HepG2 (cell line): ENCODE measurements at regions not wholly inside any gene's neighbourhood (a gene's known extent, or its start where the extent isn't known, plus 50 kb on each side); places are given as distances from the start of the nearest gene placed in this dataset.

Experiments used
- ATAC-seq: fragments of 200-7000 bp; cut with Tn5 transposase; 3 replicates; pipeline ENCODE4 v1.9.1; 2020; ENCODE audit warnings: mild to moderate bottlenecking, moderate library complexity
- BruUV-seq: library from RNA; stranded (reverse); fragments of 400-500 nt; replicated peaks from 2 replicates; lab custom pipeline; 2021; lab: Mats Ljungman, UMichigan
- CTCF ChIA-PET: fragments of 300-600 bp; formaldehyde crosslinking; extraction: SDS; loops from one replicate; lab custom pipeline; 2021; ENCODE audit warnings: low total read pairs, inconsistent platforms, low intra/inter-chr PET ratio; lab: Yijun Ruan, JAX
- POLR2A ChIA-PET: fragments of 350-600 bp; sonication (Branson Sonifier 250); formaldehyde crosslinking; loops from one replicate; lab custom pipeline; 2020; ENCODE audit warnings: antibody characterized with exemption, inconsistent platforms; lab: Yijun Ruan, JAX
- DNase-seq: peaks from one replicate; pipeline ENCODE4 v3.0.0-alpha.2; 2015; ENCODE audit warnings: low spot score
- FAIRE-seq: peaks from 3 replicates; lab custom pipeline; 2011; peaks lifted over from hg19 to GRCh38; lab: Jason Lieb, UNC
- H2AFZ ChIP-seq: one replicate; pipeline ENCODE4 v1.6.1; 2011; ENCODE audit warnings: low read length, inconsistent platforms
- H3K27ac ChIP-seq: fragments of 300-600 bp; 3 replicates; pipeline ENCODE4 v1.8.0; 2011; ENCODE audit warnings: mixed run types, mild to moderate bottlenecking, mixed read lengths, low read length, inconsistent platforms; ENCODE audit not compliant: insufficient read depth; ENCODE audit errors: extremely low read length
- H3K27me3 ChIP-seq, 2 experiments: fragments of 200-600 bp in 1 of 2; 2 replicates in 1 of 2; 3 replicates in 1 of 2; pipeline versions ENCODE4 v1.6.0 to v1.8.0; 2011; ENCODE audit warnings: low read length in 2 of 2, mild to moderate bottlenecking in 2 of 2, moderate library complexity in 2 of 2, inconsistent platforms in 1 of 2; ENCODE audit not compliant: insufficient read depth in 2 of 2, control insufficient read depth in 1 of 2
- H3K36me3 ChIP-seq, 2 experiments: fragments of 200-600 bp in 1 of 2; replicated peaks in 1 of 2; 2 replicates in 1 of 2; 3 replicates in 1 of 2; pipeline versions ENCODE4 v1.5.1 to v1.8.0; 2011; ENCODE audit warnings: low read length in 2 of 2, inconsistent platforms in 1 of 2; ENCODE audit not compliant: insufficient read depth in 2 of 2, control insufficient read depth in 1 of 2
- H3K4me1 ChIP-seq: 2 replicates; pipeline ENCODE4 v1.5.1; 2012; ENCODE audit warnings: low read length, inconsistent platforms; ENCODE audit not compliant: insufficient read depth
- H3K4me2 ChIP-seq: 2 replicates; pipeline ENCODE4 v1.6.0; 2011; ENCODE audit warnings: low read depth, low read length, inconsistent platforms
- H3K4me3 ChIP-seq, 3 experiments: fragments of 200-600 bp in 1 of 3; sonication (generic), shearing (Covaris generic) in 1 of 3; replicated peaks in 1 of 3; 2 replicates each; pipeline ENCODE4 v1.5.1; 2011 to 2016; ENCODE audit warnings: low read length in 3 of 3, inconsistent platforms in 2 of 3, low read depth in 2 of 3, mild to moderate bottlenecking in 2 of 3, control low read depth in 1 of 3, mixed read lengths in 1 of 3; ENCODE audit not compliant: insufficient read depth in 1 of 3
- H3K79me2 ChIP-seq: one replicate; pipeline ENCODE4 v1.6.1; 2011; ENCODE audit warnings: low read length, inconsistent platforms; ENCODE audit not compliant: insufficient read depth
- H3K9ac ChIP-seq: 2 replicates; pipeline ENCODE4 v1.6.0; 2011; ENCODE audit warnings: mild to moderate bottlenecking, low read depth, low read length, inconsistent platforms; ENCODE audit not compliant: insufficient read depth
- H3K9me3 ChIP-seq: 2 replicates; pipeline ENCODE4 v1.5.1; 2012; ENCODE audit warnings: mild to moderate bottlenecking, low read length
- H4K20me1 ChIP-seq: 2 replicates; pipeline ENCODE4 v1.6.0; 2011; ENCODE audit warnings: inconsistent platforms, mild to moderate bottlenecking, low read length, moderate library complexity; ENCODE audit not compliant: insufficient read depth
- HOXA7 ChIP-seq: sonication (generic); formaldehyde crosslinking; IDR thresholded peaks from 2 replicates; pipeline ENCODE4 v1.8.1; 2022; ENCODE audit warnings: mild to moderate bottlenecking, missing genetic modification reagents, moderate library complexity
- SAFB2 ChIP-seq: sonication (generic); formaldehyde crosslinking; IDR thresholded peaks from 2 replicates; pipeline ENCODE4 v1.5.1; 2020; ENCODE audit warnings: missing genetic modification reagents, low read depth, mild to moderate bottlenecking, borderline replicate concordance
- TBX2 ChIP-seq: sonication (generic); formaldehyde crosslinking; IDR thresholded peaks from 2 replicates; pipeline ENCODE4 v1.5.0; 2020; ENCODE audit warnings: missing genetic modification reagents, mild to moderate bottlenecking, borderline replicate concordance
- TSC22D2 ChIP-seq: sonication (generic); formaldehyde crosslinking; IDR thresholded peaks from 2 replicates; pipeline ENCODE4 v1.5.1; 2020; ENCODE audit warnings: missing genetic modification reagents, mild to moderate bottlenecking, borderline replicate concordance
- ZNF292 ChIP-seq: sonication (generic); formaldehyde crosslinking; IDR thresholded peaks from 2 replicates; pipeline ENCODE4 v1.8.1; 2022; ENCODE audit warnings: mild to moderate bottlenecking, low read depth, missing genetic modification reagents, borderline replicate concordance
- ZNF451 ChIP-seq: sonication (generic); formaldehyde crosslinking; IDR thresholded peaks from 2 replicates; pipeline ENCODE4 v1.5.0; 2020; ENCODE audit warnings: mild to moderate bottlenecking, missing genetic modification reagents
- ZNF468 ChIP-seq: sonication (generic); formaldehyde crosslinking; IDR thresholded peaks from 2 replicates; pipeline ENCODE4 v1.8.0; 2022; ENCODE audit warnings: mild to moderate bottlenecking, moderate library complexity, missing genetic modification reagents
- ZSCAN20 ChIP-seq: sonication (generic); formaldehyde crosslinking; IDR thresholded peaks from 2 replicates; pipeline ENCODE4 v1.4.0; 2020; ENCODE audit warnings: missing genetic modification reagents, mild to moderate bottlenecking, borderline replicate concordance
- WGBS: methylation state at CpG from one replicate; pipeline ENCODE4 v1.1.6; 2017; ENCODE audit warnings: low lambda C conversion rate; 5-methylcytosine and 5-hydroxymethylcytosine counted together
- in situ Hi-C: cut with HindIII; loops from 2 replicates; pipeline ENCODE4 v1.10.0; 2017; ENCODE audit warnings: low pct_unique_long_range_greater_than_20kb; ENCODE audit not compliant: extremely low pct_ligation_motif_present
- intact Hi-C: fragments of 100-400 bp; cut with micrococcal nuclease; formaldehyde crosslinking; loops from one replicate; pipeline ENCODE4 v1.10.0; 2022; ENCODE audit not compliant: unreplicated experiment
- TF ChIP-seq, protein P1 (sequence below), 2 experiments: fragments of 450-650 bp in 1 of 2; sonication (generic) in 1 of 2; formaldehyde crosslinking in 1 of 2; IDR thresholded peaks; 2 replicates each; pipeline versions ENCODE4 v1.6.1 to v1.8.0; 2016 to 2022; ENCODE audit warnings: antibody characterized with exemption in 1 of 2, mild to moderate bottlenecking in 1 of 2, missing genetic modification reagents in 1 of 2

DNA sequence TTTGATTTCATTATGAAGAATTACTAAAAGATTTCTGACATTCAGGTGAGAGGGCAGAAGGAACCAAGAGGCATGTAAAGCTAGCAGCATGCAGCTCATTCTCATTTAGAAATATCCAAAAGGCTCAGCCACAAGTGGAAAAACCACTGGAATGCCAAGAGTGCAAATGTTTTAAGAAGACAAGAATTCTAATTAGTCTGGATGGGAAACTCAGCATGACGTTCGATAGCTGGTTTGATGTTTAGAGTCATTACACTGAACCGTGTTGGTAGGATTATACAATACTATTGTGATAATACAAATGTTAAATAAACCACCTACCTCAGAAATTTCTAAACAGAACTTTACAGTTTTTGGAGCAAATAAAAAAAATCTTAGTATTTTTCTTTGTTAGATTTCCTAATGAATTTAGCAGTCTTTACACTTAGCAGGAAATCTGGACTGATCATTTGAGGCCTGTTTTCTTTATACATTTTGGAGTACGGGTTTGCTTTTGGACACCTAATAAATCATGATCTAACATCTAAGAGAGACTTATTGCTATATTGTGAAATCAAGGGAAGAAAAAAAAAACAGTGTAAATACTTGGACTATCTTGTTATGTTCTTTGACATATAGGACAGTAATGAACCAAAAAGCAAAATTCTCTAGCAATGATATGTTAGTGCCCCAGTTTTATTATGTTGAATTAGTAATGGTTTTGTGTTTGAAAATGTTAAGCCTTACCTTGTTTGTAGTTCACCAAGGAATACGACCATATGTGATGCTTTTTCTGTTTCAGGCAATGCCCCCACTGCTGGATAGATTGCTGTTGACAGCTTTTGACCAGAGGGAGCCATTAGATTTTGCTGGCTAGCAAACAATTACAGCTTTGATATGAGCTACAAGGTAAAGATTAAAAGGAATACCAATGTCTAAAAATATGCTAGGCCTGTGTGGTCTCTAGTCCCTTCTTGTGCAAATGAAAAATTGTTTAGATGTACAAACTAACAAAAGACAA is 354.1 kb upstream of the SEMA3A start:
- no peak overlapping the region for H2AFZ ChIP-seq
- intact Hi-C loops (no loop called here), in situ Hi-C loops (no loop called here)
- H3K36me3 ChIP-seq = no peaks in the 10 kb centered on the region
- H3K4me1 ChIP-seq = no peaks in the 10 kb centered on the region
- no peaks in the 10 kb centered on the region for H3K9me3 ChIP-seq
- 0% methylated on average over 5 of the region's 5 CpGs for WGBS
- FAIRE-seq (no peak), ATAC-seq (no peak), DNase-seq (no peak)
- H3K9ac ChIP-seq = no peak overlapping the region
- no peak overlapping the region for H3K4me2 ChIP-seq
- no peak overlapping the region for H3K4me3 ChIP-seq
- no TSS peak for BruUV-seq
- no peaks in the 10 kb centered on the region for H3K27me3 ChIP-seq
- no peaks in the 10 kb centered on the region for H4K20me1 ChIP-seq
- CTCF ChIA-PET = no interaction called here
- POLR2A ChIA-PET = no interaction called here
- no peaks in the 10 kb centered on the region for H3K79me2 ChIP-seq
- H3K27ac ChIP-seq = no peak overlapping the region
- TF ChIP-seq, protein P1, sequence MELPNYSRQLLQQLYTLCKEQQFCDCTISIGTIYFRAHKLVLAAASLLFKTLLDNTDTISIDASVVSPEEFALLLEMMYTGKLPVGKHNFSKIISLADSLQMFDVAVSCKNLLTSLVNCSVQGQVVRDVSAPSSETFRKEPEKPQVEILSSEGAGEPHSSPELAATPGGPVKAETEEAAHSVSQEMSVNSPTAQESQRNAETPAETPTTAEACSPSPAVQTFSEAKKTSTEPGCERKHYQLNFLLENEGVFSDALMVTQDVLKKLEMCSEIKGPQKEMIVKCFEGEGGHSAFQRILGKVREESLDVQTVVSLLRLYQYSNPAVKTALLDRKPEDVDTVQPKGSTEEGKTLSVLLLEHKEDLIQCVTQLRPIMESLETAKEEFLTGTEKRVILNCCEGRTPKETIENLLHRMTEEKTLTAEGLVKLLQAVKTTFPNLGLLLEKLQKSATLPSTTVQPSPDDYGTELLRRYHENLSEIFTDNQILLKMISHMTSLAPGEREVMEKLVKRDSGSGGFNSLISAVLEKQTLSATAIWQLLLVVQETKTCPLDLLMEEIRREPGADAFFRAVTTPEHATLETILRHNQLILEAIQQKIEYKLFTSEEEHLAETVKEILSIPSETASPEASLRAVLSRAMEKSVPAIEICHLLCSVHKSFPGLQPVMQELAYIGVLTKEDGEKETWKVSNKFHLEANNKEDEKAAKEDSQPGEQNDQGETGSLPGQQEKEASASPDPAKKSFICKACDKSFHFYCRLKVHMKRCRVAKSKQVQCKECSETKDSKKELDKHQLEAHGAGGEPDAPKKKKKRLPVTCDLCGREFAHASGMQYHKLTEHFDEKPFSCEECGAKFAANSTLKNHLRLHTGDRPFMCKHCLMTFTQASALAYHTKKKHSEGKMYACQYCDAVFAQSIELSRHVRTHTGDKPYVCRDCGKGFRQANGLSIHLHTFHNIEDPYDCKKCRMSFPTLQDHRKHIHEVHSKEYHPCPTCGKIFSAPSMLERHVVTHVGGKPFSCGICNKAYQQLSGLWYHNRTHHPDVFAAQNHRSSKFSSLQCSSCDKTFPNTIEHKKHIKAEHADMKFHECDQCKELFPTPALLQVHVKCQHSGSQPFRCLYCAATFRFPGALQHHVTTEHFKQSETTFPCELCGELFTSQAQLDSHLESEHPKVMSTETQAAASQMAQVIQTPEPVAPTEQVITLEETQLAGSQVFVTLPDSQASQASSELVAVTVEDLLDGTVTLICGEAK (IDR thresholded peaks at IDR 0.05) = no peak
- TF ChIP-seq, protein P1 (CRISPR knock-in tag; IDR thresholded peaks at IDR 0.05) = no peak
- no peak for TF ChIP-seq ZNF292 (CRISPR knock-in tag)
- TF ChIP-seq ZSCAN20 (CRISPR knock-in tag) = no peak
- TF ChIP-seq SAFB2 = no peak
- TF ChIP-seq ZNF451 (CRISPR knock-in tag) = no peak
- no peak for TF ChIP-seq HOXA7 (CRISPR knock-in tag)
- no peak for TF ChIP-seq ZNF468 (CRISPR knock-in tag)
- TF ChIP-seq TSC22D2 (CRISPR knock-in tag) = no peak
- TF ChIP-seq TBX2 = no peak
